IMR-90 (cell line): ENCODE measurements at regions not wholly inside any gene's neighbourhood (a gene's known extent, or its start where the extent isn't known, plus 50 kb on each side); places are given as distances from the start of the nearest gene placed in this dataset.

Experiments used
- CTCF ChIP-seq: conservative IDR thresholded peaks from 2 replicates; pipeline ENCODE4 v1.5.1; 2012; ENCODE audit warnings: mild to moderate bottlenecking, low read depth, low read length, improper control_type of control experiment
- FOS ChIP-seq: fragments of 150-350 bp; IDR thresholded peaks from 2 replicates; pipeline ENCODE4 v1.6.1; 2016; ENCODE audit warnings: low read depth, low read length
- MAZ ChIP-seq: IDR thresholded peaks from 2 replicates; pipeline ENCODE4 v1.6.1; 2012; ENCODE audit warnings: low read depth, mild to moderate bottlenecking, low read length, improper control_type of control experiment, moderate library complexity, borderline replicate concordance
- MXI1 ChIP-seq: IDR thresholded peaks from 2 replicates; pipeline ENCODE4 v1.6.1; 2012; ENCODE audit warnings: low read depth, mild to moderate bottlenecking, low read length, moderate library complexity, borderline replicate concordance
- POLR2A ChIP-seq: IDR thresholded peaks from 2 replicates; pipeline ENCODE4 v1.6.1; 2012; ENCODE audit warnings: mild to moderate bottlenecking, low read depth, low read length
- RAD21 ChIP-seq: IDR thresholded peaks from 2 replicates; pipeline ENCODE4 v1.6.1; 2012; ENCODE audit warnings: low read length, improper control_type of control experiment
- SMC3 ChIP-seq: fragments of 150-350 bp; IDR thresholded peaks from 2 replicates; pipeline ENCODE4 v1.6.1; 2016; ENCODE audit warnings: low read depth, mild to moderate bottlenecking, antibody characterized with exemption, low read length, moderate library complexity

- TF ChIP-seq MXI1 (no peak), RAD21 (no peak), POLR2A (no peak), CTCF (no peak), SMC3 (no peak), FOS (no peak), MAZ (no peak)
These were observed 146.7 kb upstream of the TMEM196 start for GRCh38 chr7:19920166-19920565.
